NT2/D1 (cell line): ENCODE measurements at regions not wholly inside any gene's neighbourhood (a gene's known extent, or its start where the extent isn't known, plus 50 kb on each side); places are given as distances from the start of the nearest gene placed in this dataset.

Source experiments
- YY1 ChIP-seq: IDR thresholded peaks from 2 replicates; pipeline ENCODE4 v1.6.1; 2011; ENCODE audit not compliant: insufficient read length, insufficient read depth
- ZNF274 ChIP-seq: IDR thresholded peaks from 2 replicates; pipeline ENCODE4 v1.6.1; 2011; ENCODE audit warnings: mild to moderate bottlenecking, low read depth, low read length

GRCh38 chr1:101139821-101140718 lies 96.7 kb upstream of the S1PR1 start:
- TF ChIP-seq YY1, result no peak
- TF ChIP-seq ZNF274, result no peak
